Mucosa of rectum (tissue), 2 donors: ENCODE measurements at regions not wholly inside any gene's neighbourhood (a gene's known extent, or its start where the extent isn't known, plus 50 kb on each side); places are given as distances from the start of the nearest gene placed in this dataset.

Source experiments
- H3K27ac ChIP-seq, 2 donors: one replicate each; pipeline ENCODE4 v1.7.0; 2013; ENCODE audit warnings: inconsistent platforms in 2 of 2, low read depth in 2 of 2, low read length in 2 of 2
- H3K27me3 ChIP-seq, 2 donors: one replicate each; pipeline ENCODE4 v1.7.0; 2013; ENCODE audit warnings: low read length in 2 of 2; ENCODE audit not compliant: control insufficient read depth in 2 of 2, insufficient read depth in 2 of 2
- H3K36me3 ChIP-seq, 2 donors: one replicate each; pipeline ENCODE4 v1.7.0; 2013; ENCODE audit warnings: low read length in 2 of 2; ENCODE audit not compliant: control insufficient read depth in 2 of 2, insufficient read depth in 2 of 2
- H3K4me1 ChIP-seq, 2 donors: one replicate each; pipeline ENCODE4 v1.7.0; 2013; ENCODE audit warnings: low read length in 2 of 2, mild to moderate bottlenecking in 1 of 2; ENCODE audit not compliant: control insufficient read depth in 2 of 2, insufficient read depth in 2 of 2
- H3K4me3 ChIP-seq, 2 donors: one replicate each; pipeline ENCODE4 v1.7.0; 2013; ENCODE audit warnings: low read length in 2 of 2
- H3K9ac ChIP-seq, 2 donors: one replicate each; pipeline ENCODE4 v1.7.0; 2013; ENCODE audit warnings: low read length in 2 of 2, low read depth in 1 of 2, mild to moderate bottlenecking in 1 of 2
- H3K9me3 ChIP-seq, 2 donors: one replicate each; pipeline ENCODE4 v1.7.0; 2013; ENCODE audit warnings: low read length in 2 of 2; ENCODE audit not compliant: control insufficient read depth in 2 of 2
- donor health status: healthy.
- donor health status: Normal muscosa, but diverticular disease.

GRCh38 chr7:68470836-68471435 lies 1127.3 kb upstream of the AUTS2 start:
- peaks cover 0 to 5% of the 10 kb centered on the region in 2 donors for H3K9me3 ChIP-seq
- H3K27ac ChIP-seq: no peak overlapping the region
- H3K4me3 ChIP-seq: no peak overlapping the region
- H3K27me3 ChIP-seq: no peaks in the 10 kb centered on the region
- H3K36me3 ChIP-seq: no peaks in the 10 kb centered on the region
- no peaks in the 10 kb centered on the region for H3K4me1 ChIP-seq
- H3K9ac ChIP-seq: no peak overlapping the region

GRCh38 chr7:68472688-68473087 lies 1125.6 kb upstream of the AUTS2 start:
- no peaks in the 10 kb centered on the region for H3K36me3 ChIP-seq
- H3K27ac ChIP-seq: no peak overlapping the region
- H3K4me3 ChIP-seq: no peak overlapping the region
- no peaks in the 10 kb centered on the region for H3K4me1 ChIP-seq
- H3K9ac ChIP-seq: no peak overlapping the region
- peaks cover 0 to 2% of the 10 kb centered on the region in 2 donors for H3K9me3 ChIP-seq
- no peaks in the 10 kb centered on the region for H3K27me3 ChIP-seq

- Histone ChIP-seq H3K36me3 (no peaks in the 10 kb centered on the region), H3K9ac (no peak overlapping the region), H3K4me1 (no peaks in the 10 kb centered on the region), H3K27me3 (no peaks in the 10 kb centered on the region), H3K27ac (no peak overlapping the region), H3K9me3 (peaks cover 0 to 2% of the 10 kb centered on the region in 2 donors), H3K4me3 (no peak overlapping the region)
Observed at GRCh38 chr7:68474661-68475216, 1123.5 kb upstream of the AUTS2 start.

GRCh38 chr7:68476966-68477365 lies 1121.3 kb upstream of the AUTS2 start:
- no peak overlapping the region for H3K27ac ChIP-seq
- no peaks in the 10 kb centered on the region for H3K9me3 ChIP-seq
- H3K4me3 ChIP-seq: no peak overlapping the region
- H3K27me3 ChIP-seq: no peaks in the 10 kb centered on the region
- no peaks in the 10 kb centered on the region for H3K4me1 ChIP-seq
- no peak overlapping the region for H3K9ac ChIP-seq
- no peaks in the 10 kb centered on the region for H3K36me3 ChIP-seq

GRCh38 chr7:68478326-68478725 lies 1119.9 kb upstream of the AUTS2 start:
- Histone ChIP-seq H3K36me3 (no peaks in the 10 kb centered on the region), H3K27me3 (no peaks in the 10 kb centered on the region), H3K9me3 (no peaks in the 10 kb centered on the region), H3K4me3 (no peak overlapping the region), H3K4me1 (no peaks in the 10 kb centered on the region), H3K9ac (no peak overlapping the region), H3K27ac (no peak overlapping the region)

- Histone ChIP-seq H3K27ac (no peak overlapping the region), H3K9me3 (no peaks in the 10 kb centered on the region), H3K9ac (no peak overlapping the region), H3K4me3 (no peak overlapping the region), H3K4me1 (no peaks in the 10 kb centered on the region), H3K27me3 (no peaks in the 10 kb centered on the region), H3K36me3 (no peaks in the 10 kb centered on the region)
Observed at GRCh38 chr7:68482800-68483199, 1115.5 kb upstream of the AUTS2 start.

GRCh38 chr7:68484731-68485130 lies 1113.5 kb upstream of the AUTS2 start:
- Histone ChIP-seq H3K9ac (no peak overlapping the region), H3K27me3 (no peaks in the 10 kb centered on the region), H3K36me3 (no peaks in the 10 kb centered on the region), H3K9me3 (no peaks in the 10 kb centered on the region), H3K4me3 (no peak overlapping the region), H3K4me1 (no peaks in the 10 kb centered on the region), H3K27ac (no peak overlapping the region)

- no peak overlapping the region for H3K9ac ChIP-seq
Observed at GRCh38 chr7:68485253-68485917, 1112.9 kb upstream of the AUTS2 start.

GRCh38 chr7:68488341-68489060 lies 1109.8 kb upstream of the AUTS2 start:
- Histone ChIP-seq H3K27ac (no peak overlapping the region), H3K36me3 (no peaks in the 10 kb centered on the region), H3K9ac (no peak overlapping the region), H3K27me3 (no peaks in the 10 kb centered on the region), H3K4me1 (no peaks in the 10 kb centered on the region), H3K9me3 (no peaks in the 10 kb centered on the region), H3K4me3 (no peak overlapping the region)

More at GRCh38 chr7:68485253-68485917, 1112.9 kb upstream of the AUTS2 start:
- H3K27me3 ChIP-seq: no peaks in the 10 kb centered on the region
- H3K4me1 ChIP-seq: no peaks in the 10 kb centered on the region
- no peaks in the 10 kb centered on the region for H3K36me3 ChIP-seq
- H3K4me3 ChIP-seq: no peak overlapping the region
- no peaks in the 10 kb centered on the region for H3K9me3 ChIP-seq
- no peak overlapping the region for H3K27ac ChIP-seq
